GM12878 (cell line): ENCODE measurements at regions not wholly inside any gene's neighbourhood (a gene's known extent, or its start where the extent isn't known, plus 50 kb on each side); places are given as distances from the start of the nearest gene placed in this dataset.

Experiments used
- ATAC-seq: fragments of 200-7000 bp; cut with Tn5 transposase; 3 replicates; pipeline ENCODE4 v1.9.1; 2020; ENCODE audit warnings: mild to moderate bottlenecking, moderate library complexity
- BruUV-seq: library from RNA; stranded (reverse); fragments of 400-500 nt; replicated peaks from 2 replicates; lab custom pipeline; 2021; lab: Mats Ljungman, UMichigan
- CTCF ChIA-PET: fragments of 300-600 bp; sonication (Branson Sonifier 250); formaldehyde crosslinking; extraction: SDS; loops from one replicate; lab custom pipeline; 2021; ENCODE audit warnings: inconsistent platforms; lab: Yijun Ruan, JAX
- POLR2A ChIA-PET: fragments of 350-600 bp; formaldehyde crosslinking; extraction: SDS; loops from one replicate; lab custom pipeline; 2021; ENCODE audit warnings: inconsistent platforms; lab: Charles Lee
- RAD21 ChIA-PET: fragments of 300-600 bp; sonication (Branson Sonifier 250); formaldehyde crosslinking; loops from one replicate; lab custom pipeline; 2023; ENCODE audit warnings: antibody characterized with exemption; ENCODE audit not compliant: unreplicated experiment; lab: Charles Lee
- SMC1A ChIA-PET: fragments of 300-600 bp; sonication (Branson Sonifier 250); formaldehyde crosslinking; loops from one replicate; lab custom pipeline; 2023; ENCODE audit not compliant: unreplicated experiment, uncharacterized antibody; lab: Charles Lee
- DNase-seq: peaks from one replicate; pipeline ENCODE4 v3.0.0-alpha.2; 2011; ENCODE audit warnings: low read depth, low spot score
- FAIRE-seq: peaks from 3 replicates; lab custom pipeline; 2011; peaks lifted over from hg19 to GRCh38; lab: Jason Lieb, UNC
- H2AFZ ChIP-seq: 2 replicates; pipeline ENCODE4 v1.6.0; 2011; ENCODE audit warnings: low read depth, low read length, control low read depth; ENCODE audit not compliant: control insufficient read depth
- H3K27ac ChIP-seq: 2 replicates; pipeline ENCODE4 v1.5.1; 2011; ENCODE audit warnings: control low read depth; ENCODE audit not compliant: control insufficient read depth, insufficient read depth
- H3K27me3 ChIP-seq, 2 experiments: replicated peaks in 1 of 2; 2 replicates each; pipeline versions ENCODE4 v1.6.0 to v1.6.1; 2011; ENCODE audit warnings: low read length in 1 of 2; ENCODE audit not compliant: control insufficient read depth in 2 of 2, insufficient read depth in 2 of 2
- H3K36me3 ChIP-seq, 2 experiments: 2 replicates each; pipeline ENCODE4 v1.5.1; 2011; ENCODE audit warnings: low read length in 1 of 2; ENCODE audit not compliant: control insufficient read depth in 2 of 2, insufficient read depth in 2 of 2
- H3K4me1 ChIP-seq: 2 replicates; pipeline ENCODE4 v1.6.1; 2011; ENCODE audit warnings: mild to moderate bottlenecking, low read length, moderate library complexity, mixed read lengths; ENCODE audit not compliant: control insufficient read depth, insufficient read depth
- H3K4me2 ChIP-seq: 2 replicates; pipeline ENCODE4 v1.6.0; 2011; ENCODE audit warnings: control low read depth; ENCODE audit not compliant: control insufficient read depth, insufficient read depth
- H3K4me3 ChIP-seq: fragments of 200-600 bp; sonication (generic); 2 replicates; pipeline ENCODE4 v1.5.1; 2016
- H3K79me2 ChIP-seq: 2 replicates; pipeline ENCODE4 v1.6.0; 2011; ENCODE audit warnings: low read length; ENCODE audit not compliant: control insufficient read depth, insufficient read depth
- H3K9ac ChIP-seq: 2 replicates; pipeline ENCODE4 v1.8.0; 2011; ENCODE audit warnings: low read length, control low read depth, mixed read lengths; ENCODE audit not compliant: control insufficient read depth, insufficient read depth
- H3K9me3 ChIP-seq: replicated peaks from 3 replicates; pipeline ENCODE4 v1.5.1; 2011; ENCODE audit warnings: mild to moderate bottlenecking, low read length; ENCODE audit not compliant: control insufficient read depth, insufficient read depth
- H4K20me1 ChIP-seq: 2 replicates; pipeline ENCODE4 v1.6.0; 2011; ENCODE audit not compliant: control insufficient read depth, insufficient read depth
- CBX3 ChIP-seq: fragments of 200-600 bp; sonication (generic); IDR thresholded peaks from 2 replicates; pipeline ENCODE4 v1.6.1; 2016; ENCODE audit warnings: low read depth, borderline replicate concordance
- CHD1 ChIP-seq: IDR thresholded peaks from 2 replicates; pipeline ENCODE4 v1.6.1; 2012; ENCODE audit warnings: low read depth, low read length, improper control_type of control experiment
- GABPA ChIP-seq: IDR thresholded peaks from 2 replicates; pipeline ENCODE4 v1.6.1; 2014; ENCODE audit warnings: antibody characterized with exemption, low read depth, mild to moderate bottlenecking, inconsistent platforms
- IKZF2 ChIP-seq, 2 experiments: fragments of 450-650 bp; IDR thresholded peaks; 2 replicates each; pipeline ENCODE4 v1.6.1; 2017; ENCODE audit warnings: mild to moderate bottlenecking in 2 of 2, moderate library complexity in 2 of 2
- RBBP5 ChIP-seq: fragments of 200-600 bp; sonication (generic); conservative IDR thresholded peaks from 2 replicates; pipeline ENCODE4 v1.6.1; 2016
- TBL1XR1 ChIP-seq: IDR thresholded peaks from 2 replicates; pipeline ENCODE4 v1.6.1; 2012; ENCODE audit warnings: low read depth, low read length, improper control_type of control experiment
- ZNF384 ChIP-seq: IDR thresholded peaks from 2 replicates; pipeline ENCODE4 v1.6.1; 2012; ENCODE audit warnings: low read depth, mild to moderate bottlenecking, low read length, improper control_type of control experiment, borderline replicate concordance
- WGBS: methylation state at CpG from one replicate; pipeline ENCODE4 v1.1.6; 2016; ENCODE audit warnings: low lambda C conversion rate; ENCODE audit not compliant: insufficient replicate concordance, insufficient coverage; ENCODE audit errors: missing lambda C conversion rate; 5-methylcytosine and 5-hydroxymethylcytosine counted together
- in situ Hi-C: fragments of 300-500 bp; cut with MboI; formaldehyde crosslinking; loops from 9 replicates; pipeline ENCODE4 v1.14.3; 2018; ENCODE audit warnings: mixed read lengths
- intact Hi-C: fragments of 100-400 bp; cut with micrococcal nuclease; formaldehyde crosslinking; loops from one replicate; pipeline ENCODE4 v1.14.2; 2022; ENCODE audit not compliant: unreplicated experiment
- TF ChIP-seq, protein P1 (sequence below): fragments of 450-650 bp; conservative IDR thresholded peaks from 2 replicates; pipeline ENCODE4 v1.6.1; 2017; ENCODE audit warnings: mild to moderate bottlenecking, moderate library complexity
- TF ChIP-seq, protein P2 (sequence below): IDR thresholded peaks from 2 replicates; pipeline ENCODE4 v1.6.1; 2011; ENCODE audit warnings: mild to moderate bottlenecking, low read depth, low read length, moderate library complexity; ENCODE audit not compliant: insufficient replicate concordance
- TF ChIP-seq, protein P3 (sequence below): IDR thresholded peaks from 2 replicates; pipeline ENCODE4 v1.6.1; 2012; ENCODE audit warnings: low read depth, low read length, improper control_type of control experiment
- TF ChIP-seq, protein P4 (sequence below): fragments of 450-650 bp; IDR thresholded peaks from 2 replicates; pipeline ENCODE4 v1.6.1; 2017; ENCODE audit warnings: low read depth, mild to moderate bottlenecking, moderate library complexity

DNA sequence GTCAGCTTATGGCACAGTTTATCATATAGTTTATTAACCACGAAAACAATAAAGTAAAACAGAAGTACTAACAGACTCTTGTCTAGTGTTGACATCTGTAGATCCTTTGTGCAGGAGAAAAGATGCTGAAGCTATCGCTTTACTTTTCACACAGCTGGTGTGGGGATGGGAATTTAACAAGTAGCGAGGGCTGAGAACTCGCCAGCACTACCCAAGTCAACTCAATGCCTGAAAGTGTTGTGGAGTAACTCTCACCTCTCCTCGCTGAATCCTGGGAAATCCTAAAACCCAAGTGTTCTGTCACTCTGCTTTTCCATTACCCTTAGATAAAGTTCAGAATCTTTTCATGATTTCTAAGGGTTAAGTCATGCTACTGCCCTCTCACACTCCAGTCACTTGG, 264.2 kb downstream of the BMP4 start (continued):
- no peak for TF ChIP-seq IKZF2 (IDR thresholded peaks at IDR 0.05)
- TF ChIP-seq, protein P1, sequence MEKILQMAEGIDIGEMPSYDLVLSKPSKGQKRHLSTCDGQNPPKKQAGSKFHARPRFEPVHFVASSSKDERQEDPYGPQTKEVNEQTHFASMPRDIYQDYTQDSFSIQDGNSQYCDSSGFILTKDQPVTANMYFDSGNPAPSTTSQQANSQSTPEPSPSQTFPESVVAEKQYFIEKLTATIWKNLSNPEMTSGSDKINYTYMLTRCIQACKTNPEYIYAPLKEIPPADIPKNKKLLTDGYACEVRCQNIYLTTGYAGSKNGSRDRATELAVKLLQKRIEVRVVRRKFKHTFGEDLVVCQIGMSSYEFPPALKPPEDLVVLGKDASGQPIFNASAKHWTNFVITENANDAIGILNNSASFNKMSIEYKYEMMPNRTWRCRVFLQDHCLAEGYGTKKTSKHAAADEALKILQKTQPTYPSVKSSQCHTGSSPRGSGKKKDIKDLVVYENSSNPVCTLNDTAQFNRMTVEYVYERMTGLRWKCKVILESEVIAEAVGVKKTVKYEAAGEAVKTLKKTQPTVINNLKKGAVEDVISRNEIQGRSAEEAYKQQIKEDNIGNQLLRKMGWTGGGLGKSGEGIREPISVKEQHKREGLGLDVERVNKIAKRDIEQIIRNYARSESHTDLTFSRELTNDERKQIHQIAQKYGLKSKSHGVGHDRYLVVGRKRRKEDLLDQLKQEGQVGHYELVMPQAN: no peak
- TF ChIP-seq CHD1: no peak
- no peak for TF ChIP-seq GABPA
- no peak for TF ChIP-seq RBBP5

DNA sequence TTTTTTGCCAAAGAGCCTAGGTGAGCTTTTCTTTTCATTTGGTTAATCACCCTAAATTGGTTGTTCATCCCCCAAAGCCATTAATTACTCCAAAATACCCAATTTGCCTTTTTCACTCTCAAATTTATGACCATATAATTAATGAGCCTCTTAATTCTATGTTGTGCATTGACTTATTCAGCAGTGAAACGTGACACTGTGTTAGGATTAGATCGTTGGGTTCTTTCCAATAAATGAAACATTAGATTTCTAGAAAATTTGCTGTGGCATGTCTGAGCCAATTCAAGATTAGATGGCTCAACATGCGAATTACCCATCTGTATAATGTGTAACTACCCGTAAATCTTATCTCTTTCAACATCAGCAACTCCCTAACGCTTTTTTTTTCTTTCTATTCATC, 273.4 kb downstream of the BMP4 start:
- no peak for DNase-seq
- no TSS peak for BruUV-seq
- H3K9me3 ChIP-seq: no peaks in the 10 kb centered on the region; the same call in 1 of the 3 replicates
- H3K36me3 ChIP-seq: no peaks in the 10 kb centered on the region
- H3K9ac ChIP-seq: no peak overlapping the region
- no peaks in the 10 kb centered on the region for H3K4me1 ChIP-seq
- ChIA-PET RAD21 (no interaction called here), CTCF (no interaction called here), SMC1A (interaction anchor here (0.9 to 1.6 kb wide), 3 partner anchors 10 to 143 kb away, joined by 4 to 5 read pairs (median 5); no protein-coding TSS in a partner anchor), POLR2A (interaction anchor here (0.7 kb wide), 1 partner anchor 68 kb away, joined by 3 read pairs; no protein-coding TSS in a partner anchor)
- in situ Hi-C loops (no loop called here), intact Hi-C loops (no loop called here)
- ATAC-seq: no peak
- H3K79me2 ChIP-seq: no peaks in the 10 kb centered on the region
- no peak for FAIRE-seq
- H3K27me3 ChIP-seq: no peaks in the 10 kb centered on the region
- H3K4me2 ChIP-seq: no peak overlapping the region
- TF ChIP-seq ZNF384 (no peak), CBX3 (no peak), TBL1XR1 (no peak)
- TF ChIP-seq, protein P2, sequence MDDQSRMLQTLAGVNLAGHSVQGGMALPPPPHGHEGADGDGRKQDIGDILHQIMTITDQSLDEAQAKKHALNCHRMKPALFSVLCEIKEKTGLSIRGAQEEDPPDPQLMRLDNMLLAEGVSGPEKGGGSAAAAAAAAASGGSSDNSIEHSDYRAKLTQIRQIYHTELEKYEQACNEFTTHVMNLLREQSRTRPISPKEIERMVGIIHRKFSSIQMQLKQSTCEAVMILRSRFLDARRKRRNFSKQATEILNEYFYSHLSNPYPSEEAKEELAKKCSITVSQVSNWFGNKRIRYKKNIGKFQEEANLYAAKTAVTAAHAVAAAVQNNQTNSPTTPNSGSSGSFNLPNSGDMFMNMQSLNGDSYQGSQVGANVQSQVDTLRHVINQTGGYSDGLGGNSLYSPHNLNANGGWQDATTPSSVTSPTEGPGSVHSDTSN: no peak
- TF ChIP-seq, protein P3, sequence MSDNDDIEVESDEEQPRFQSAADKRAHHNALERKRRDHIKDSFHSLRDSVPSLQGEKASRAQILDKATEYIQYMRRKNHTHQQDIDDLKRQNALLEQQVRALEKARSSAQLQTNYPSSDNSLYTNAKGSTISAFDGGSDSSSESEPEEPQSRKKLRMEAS: no peak
- TF ChIP-seq, protein P4, sequence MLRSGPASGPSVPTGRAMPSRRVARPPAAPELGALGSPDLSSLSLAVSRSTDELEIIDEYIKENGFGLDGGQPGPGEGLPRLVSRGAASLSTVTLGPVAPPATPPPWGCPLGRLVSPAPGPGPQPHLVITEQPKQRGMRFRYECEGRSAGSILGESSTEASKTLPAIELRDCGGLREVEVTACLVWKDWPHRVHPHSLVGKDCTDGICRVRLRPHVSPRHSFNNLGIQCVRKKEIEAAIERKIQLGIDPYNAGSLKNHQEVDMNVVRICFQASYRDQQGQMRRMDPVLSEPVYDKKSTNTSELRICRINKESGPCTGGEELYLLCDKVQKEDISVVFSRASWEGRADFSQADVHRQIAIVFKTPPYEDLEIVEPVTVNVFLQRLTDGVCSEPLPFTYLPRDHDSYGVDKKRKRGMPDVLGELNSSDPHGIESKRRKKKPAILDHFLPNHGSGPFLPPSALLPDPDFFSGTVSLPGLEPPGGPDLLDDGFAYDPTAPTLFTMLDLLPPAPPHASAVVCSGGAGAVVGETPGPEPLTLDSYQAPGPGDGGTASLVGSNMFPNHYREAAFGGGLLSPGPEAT: no peak
- no peak overlapping the region for H3K27ac ChIP-seq
- no peak overlapping the region for H3K4me3 ChIP-seq
- no peak overlapping the region for H2AFZ ChIP-seq
- no peaks in the 10 kb centered on the region for H4K20me1 ChIP-seq
- WGBS: 7% methylated on average over 5 of the region's 5 CpGs
